ENCODE measurements at regions not wholly inside any gene's neighbourhood (a gene's known extent, or its start where the extent isn't known, plus 50 kb on each side); places are given as distances from the start of the nearest gene placed in this dataset.

DNA sequence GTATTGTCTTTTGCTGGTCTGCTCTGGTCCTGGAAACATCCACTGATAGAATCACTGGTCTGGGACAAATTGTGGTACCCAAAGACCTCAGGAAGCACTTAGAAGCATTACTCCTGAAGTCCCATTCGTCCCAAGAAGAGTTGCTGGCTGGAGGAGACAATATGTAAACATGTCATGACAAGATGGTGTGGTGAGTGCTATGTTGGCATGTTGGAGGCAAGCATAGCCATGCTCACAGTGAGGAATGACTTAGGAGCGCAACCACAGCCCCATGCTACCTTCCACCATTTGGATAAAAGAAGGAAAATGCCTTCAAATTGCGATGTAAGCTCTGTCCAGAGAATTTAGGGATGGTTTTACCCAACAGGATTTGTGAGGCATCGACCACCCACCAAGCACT lies 115.8 kb upstream of the STC2 start:
- H3K4me2 ChIP-seq (ENCODE audit: insufficient read depth, low read length) = no peak overlapping the region
- CTCF ChIA-PET = no interaction called here
- FAIRE-seq = no peak

More for the DNA sequence above, 115.8 kb upstream of the STC2 start:
- Histone ChIP-seq H3K36me3 (ENCODE audit: control insufficient read depth in 2 of 2, extremely low read depth in 1 of 2, insufficient read depth in 2 of 2, low read length in 2 of 2) (no peaks in the 10 kb centered on the region), H3K27me3 (ENCODE audit: control insufficient read depth in 2 of 2, insufficient read depth in 2 of 2, low read length in 2 of 2) (no peaks in the 10 kb centered on the region), H3K9ac (replicated peaks; ENCODE audit: extremely low read depth, insufficient read depth, low read length) (no peak overlapping the region), H4K20me1 (replicated peaks; ENCODE audit: control insufficient read depth, extremely low read depth, insufficient read depth, low read length) (no peaks in the 10 kb centered on the region), H3K4me3 (replicated peaks in 1 of 3; ENCODE audit: insufficient read depth in 1 of 3, low read depth in 1 of 3, low read length in 3 of 3) (no peak overlapping the region), H3K79me2 (ENCODE audit: control insufficient read depth, insufficient read depth, low read length) (no peaks in the 10 kb centered on the region), H3K9me3 (replicated peaks; ENCODE audit: control insufficient read depth, insufficient read depth, low read length) (no peaks in the 10 kb centered on the region), H3K4me1 (ENCODE audit: control insufficient read depth, extremely low read depth, insufficient read depth, low read length) (no peaks in the 10 kb centered on the region), H3K27ac (ENCODE audit: insufficient read depth, low read depth, low read length) (no peak overlapping the region), H2AFZ (ENCODE audit: low read depth, low read length) (no peak overlapping the region), H3K9me1 (replicated peaks; ENCODE audit: control insufficient read depth, extremely low read depth, insufficient read depth, low read length) (no peaks in the 10 kb centered on the region)
- BruUV-seq (replicated peaks) = no TSS peak
- TF ChIP-seq POLR2AphosphoS5 (IDR thresholded peaks at IDR 0.05; ENCODE audit: insufficient read depth, low read depth, low read length) (no peak), MAX (IDR thresholded peaks at IDR 0.05; ENCODE audit: insufficient read depth, insufficient read length) (no peak), MYC (IDR thresholded peaks at IDR 0.05; ENCODE audit: low read depth, low read length) (no peak), JUN (IDR thresholded peaks at IDR 0.05; ENCODE audit: borderline replicate concordance, insufficient read depth, insufficient read length, low read depth) (no peak), GATA2 (IDR thresholded peaks at IDR 0.05; ENCODE audit: insufficient read depth, insufficient read length, low read depth, low read length) (no peak), EZH2 (IDR thresholded peaks at IDR 0.05; ENCODE audit: borderline replicate concordance, low read depth, low read length, severe bottlenecking) (no peak), FOS (IDR thresholded peaks at IDR 0.05; ENCODE audit: borderline replicate concordance, insufficient read depth, low read length) (no peak), POLR2A (IDR thresholded peaks at IDR 0.05; ENCODE audit: low read depth, low read length) (no peak)
- TF ChIP-seq, protein P1, sequence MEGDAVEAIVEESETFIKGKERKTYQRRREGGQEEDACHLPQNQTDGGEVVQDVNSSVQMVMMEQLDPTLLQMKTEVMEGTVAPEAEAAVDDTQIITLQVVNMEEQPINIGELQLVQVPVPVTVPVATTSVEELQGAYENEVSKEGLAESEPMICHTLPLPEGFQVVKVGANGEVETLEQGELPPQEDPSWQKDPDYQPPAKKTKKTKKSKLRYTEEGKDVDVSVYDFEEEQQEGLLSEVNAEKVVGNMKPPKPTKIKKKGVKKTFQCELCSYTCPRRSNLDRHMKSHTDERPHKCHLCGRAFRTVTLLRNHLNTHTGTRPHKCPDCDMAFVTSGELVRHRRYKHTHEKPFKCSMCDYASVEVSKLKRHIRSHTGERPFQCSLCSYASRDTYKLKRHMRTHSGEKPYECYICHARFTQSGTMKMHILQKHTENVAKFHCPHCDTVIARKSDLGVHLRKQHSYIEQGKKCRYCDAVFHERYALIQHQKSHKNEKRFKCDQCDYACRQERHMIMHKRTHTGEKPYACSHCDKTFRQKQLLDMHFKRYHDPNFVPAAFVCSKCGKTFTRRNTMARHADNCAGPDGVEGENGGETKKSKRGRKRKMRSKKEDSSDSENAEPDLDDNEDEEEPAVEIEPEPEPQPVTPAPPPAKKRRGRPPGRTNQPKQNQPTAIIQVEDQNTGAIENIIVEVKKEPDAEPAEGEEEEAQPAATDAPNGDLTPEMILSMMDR (IDR thresholded peaks at IDR 0.05; ENCODE audit: extremely low read depth in 1 of 2, insufficient read depth in 1 of 2, low read depth in 1 of 2, low read length in 2 of 2) = no peak
- intact Hi-C loops (cut with micrococcal nuclease) (no loop called here), dilution Hi-C loops (cut with MboI; ENCODE audit: extremely low pct_ligation_motif_present, low sequenced_read_pairs) (no loop called here)
- DNase-seq (ENCODE audit: low read depth, low spot score) = no peak
- POLR2A ChIA-PET = no interaction called here
